ENCODE measurements at regions not wholly inside any gene's neighbourhood (a gene's known extent, or its start where the extent isn't known, plus 50 kb on each side); places are given as distances from the start of the nearest gene placed in this dataset.

DNA sequence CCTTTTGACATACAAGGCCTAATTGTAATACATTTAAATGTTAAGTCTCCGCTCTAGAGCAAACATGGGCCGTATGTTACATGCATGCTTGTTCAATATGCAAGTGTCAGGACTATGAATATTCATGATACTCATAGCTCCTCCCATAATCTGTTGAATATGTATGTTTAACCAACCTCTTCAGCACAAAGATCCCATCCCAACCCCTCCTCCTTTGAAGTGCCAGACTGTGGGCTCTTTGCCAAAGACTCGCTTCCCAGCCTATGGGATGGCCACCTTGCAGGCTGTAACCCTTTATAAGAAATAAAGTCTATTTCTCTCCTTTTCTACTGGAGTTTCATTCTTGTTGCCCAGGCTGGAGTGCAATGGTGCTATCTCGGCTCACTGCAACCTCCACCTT is 156.2 kb downstream of the ABCC12 start:
- no peak for TF ChIP-seq EZH2 (IDR thresholded peaks at IDR 0.05; ENCODE audit: low read length)
- TF ChIP-seq, protein P1, sequence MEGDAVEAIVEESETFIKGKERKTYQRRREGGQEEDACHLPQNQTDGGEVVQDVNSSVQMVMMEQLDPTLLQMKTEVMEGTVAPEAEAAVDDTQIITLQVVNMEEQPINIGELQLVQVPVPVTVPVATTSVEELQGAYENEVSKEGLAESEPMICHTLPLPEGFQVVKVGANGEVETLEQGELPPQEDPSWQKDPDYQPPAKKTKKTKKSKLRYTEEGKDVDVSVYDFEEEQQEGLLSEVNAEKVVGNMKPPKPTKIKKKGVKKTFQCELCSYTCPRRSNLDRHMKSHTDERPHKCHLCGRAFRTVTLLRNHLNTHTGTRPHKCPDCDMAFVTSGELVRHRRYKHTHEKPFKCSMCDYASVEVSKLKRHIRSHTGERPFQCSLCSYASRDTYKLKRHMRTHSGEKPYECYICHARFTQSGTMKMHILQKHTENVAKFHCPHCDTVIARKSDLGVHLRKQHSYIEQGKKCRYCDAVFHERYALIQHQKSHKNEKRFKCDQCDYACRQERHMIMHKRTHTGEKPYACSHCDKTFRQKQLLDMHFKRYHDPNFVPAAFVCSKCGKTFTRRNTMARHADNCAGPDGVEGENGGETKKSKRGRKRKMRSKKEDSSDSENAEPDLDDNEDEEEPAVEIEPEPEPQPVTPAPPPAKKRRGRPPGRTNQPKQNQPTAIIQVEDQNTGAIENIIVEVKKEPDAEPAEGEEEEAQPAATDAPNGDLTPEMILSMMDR (optimal IDR thresholded peaks at IDR 0.05 in 1 of 3, IDR thresholded peaks at IDR 0.05 in 1 of 3, conservative IDR thresholded peaks at IDR 0.05 in 1 of 3; ENCODE audit: extremely low read depth in 1 of 3, insufficient read depth in 2 of 3, low read length in 3 of 3) = no peak
